Endothelial cell (in vitro differentiated cells): ENCODE measurements at regions not wholly inside any gene's neighbourhood (a gene's known extent, or its start where the extent isn't known, plus 50 kb on each side); places are given as distances from the start of the nearest gene placed in this dataset.

ENCODE experiments used
- DNase-seq: peaks from one replicate; pipeline ENCODE4 v3.0.0; 2021; ENCODE audit warnings: low spot score
- H3K27ac Mint-ChIP-seq: one replicate; pipeline ENCODE4 v1.8.0; 2021; ENCODE audit warnings: mixed read lengths, inconsistent platforms; ENCODE audit not compliant: unreplicated experiment
- H3K27me3 Mint-ChIP-seq: one replicate; pipeline ENCODE4 v1.8.0; 2021; ENCODE audit warnings: mild to moderate bottlenecking, moderate library complexity, mixed read lengths, inconsistent platforms; ENCODE audit not compliant: unreplicated experiment
- H3K36me3 Mint-ChIP-seq: one replicate; pipeline ENCODE4 v1.8.0; 2021; ENCODE audit warnings: mild to moderate bottlenecking, low read depth, mixed read lengths, inconsistent platforms; ENCODE audit not compliant: unreplicated experiment
- H3K4me1 Mint-ChIP-seq: one replicate; pipeline ENCODE4 v1.8.0; 2021; ENCODE audit warnings: mild to moderate bottlenecking, mixed read lengths, inconsistent platforms; ENCODE audit not compliant: unreplicated experiment
- H3K4me3 Mint-ChIP-seq: one replicate; pipeline ENCODE4 v1.8.0; 2021; ENCODE audit warnings: mild to moderate bottlenecking, mixed read lengths, inconsistent platforms; ENCODE audit not compliant: unreplicated experiment
- H3K9me3 Mint-ChIP-seq: one replicate; pipeline ENCODE4 v1.8.0; 2021; ENCODE audit warnings: mixed read lengths, inconsistent platforms; ENCODE audit not compliant: unreplicated experiment
- CTCF ChIP-seq: fragments of 200-600 bp; sonication (generic); IDR thresholded peaks from one replicate; pipeline ENCODE4 v1.5.0; 2021; ENCODE audit warnings: antibody characterized with exemption; ENCODE audit not compliant: unreplicated experiment

- peaks cover 50% of the 10 kb centered on the region for H3K4me1 Mint-ChIP-seq
- peak overlapping the region; percentile 98 for H3K4me3 Mint-ChIP-seq
- no peaks in the 10 kb centered on the region for H3K9me3 Mint-ChIP-seq
- DNase-seq: no peak
- H3K36me3 Mint-ChIP-seq: peaks cover 12% of the 10 kb centered on the region
- peaks cover 11% of the 10 kb centered on the region for H3K27me3 Mint-ChIP-seq
- H3K27ac Mint-ChIP-seq: peak overlapping the region; percentile 100
- TF ChIP-seq CTCF: no peak
These were observed 199.4 kb upstream of the FOXN3 start for GRCh38 chr14:89616425-89616824.

GRCh38 chr14:89615421-89615820 lies 198.4 kb upstream of the FOXN3 start:
- Mint-ChIP-seq H3K9me3 (no peaks in the 10 kb centered on the region), H3K27me3 (peaks cover 15% of the 10 kb centered on the region), H3K36me3 (peaks cover 21% of the 10 kb centered on the region), H3K27ac (peak overlapping the region; percentile 100), H3K4me3 (peak overlapping the region; percentile 98), H3K4me1 (peaks cover 50% of the 10 kb centered on the region)
- no peak for DNase-seq
- TF ChIP-seq CTCF: no peak

GRCh38 chr14:89614009-89614691 lies 197.1 kb upstream of the FOXN3 start:
- peaks cover 51% of the 10 kb centered on the region for H3K4me1 Mint-ChIP-seq
- H3K27ac Mint-ChIP-seq: peak overlapping the region; percentile 100

GRCh38 chr14:89613260-89614008 lies 196.4 kb upstream of the FOXN3 start:
- H3K4me1 Mint-ChIP-seq: peaks cover 51% of the 10 kb centered on the region
- H3K36me3 Mint-ChIP-seq: peaks cover 30% of the 10 kb centered on the region
- DNase-seq: no peak
- peaks cover 15% of the 10 kb centered on the region for H3K27me3 Mint-ChIP-seq
- H3K27ac Mint-ChIP-seq: peak overlapping the region; percentile 45
- H3K9me3 Mint-ChIP-seq: no peaks in the 10 kb centered on the region
- TF ChIP-seq CTCF: no peak
- H3K4me3 Mint-ChIP-seq: peak overlapping the region; percentile 37

More at GRCh38 chr14:89614009-89614691, 197.1 kb upstream of the FOXN3 start:
- DNase-seq: no peak
- H3K4me3 Mint-ChIP-seq: no peak overlapping the region
- peaks cover 15% of the 10 kb centered on the region for H3K27me3 Mint-ChIP-seq
- peaks cover 25% of the 10 kb centered on the region for H3K36me3 Mint-ChIP-seq
- TF ChIP-seq CTCF: no peak
- H3K9me3 Mint-ChIP-seq: no peaks in the 10 kb centered on the region
